ENCODE measurements at regions not wholly inside any gene's neighbourhood (a gene's known extent, or its start where the extent isn't known, plus 50 kb on each side); places are given as distances from the start of the nearest gene placed in this dataset.

GRCh38 chr2:111695441-111696007, 188.5 kb downstream of the ANAPC1 start:
- TF ChIP-seq CTCF (IDR thresholded peaks at IDR 0.05) (no peak), POLR2A (IDR thresholded peaks at IDR 0.05) (no peak), POLR2AphosphoS5 (IDR thresholded peaks at IDR 0.05) (no peak), EP300 (IDR thresholded peaks at IDR 0.05; ENCODE audit: low read depth) (no peak)
